Thyroid gland (tissue), 4 donors: ENCODE measurements at regions not wholly inside any gene's neighbourhood (a gene's known extent, or its start where the extent isn't known, plus 50 kb on each side); places are given as distances from the start of the nearest gene placed in this dataset.

Source experiments
- DNase-seq, 2 donors: peaks; one replicate each; pipeline ENCODE4 v3.0.0-alpha.2; 2019
- H3K27ac ChIP-seq, 3 donors: fragments of 200-600 bp; sonication (generic); 1 replicate in 2 of 3; 2 replicates in 1 of 3; pipeline ENCODE4 v1.5.1; 2016 to 2019; ENCODE audit warnings: mild to moderate bottlenecking in 1 of 3, moderate library complexity in 1 of 3
- H3K27me3 ChIP-seq: fragments of 200-600 bp; sonication (generic); one replicate; pipeline ENCODE4 v1.5.1; 2019
- H3K36me3 ChIP-seq, 2 donors: fragments of 200-600 bp; sonication (generic); one replicate each; pipeline ENCODE4 v1.5.1; 2016 to 2019
- H3K4me1 ChIP-seq, 2 donors: fragments of 200-600 bp; sonication (generic); one replicate each; pipeline ENCODE4 v1.5.1; 2017 to 2019
- H3K4me3 ChIP-seq, 3 donors: fragments of 200-600 bp; sonication (generic); replicated peaks in 1 of 3; 1 replicate in 2 of 3; 2 replicates in 1 of 3; pipeline ENCODE4 v1.5.1; 2016; ENCODE audit warnings: mild to moderate bottlenecking in 1 of 3
- H3K9me3 ChIP-seq: fragments of 200-600 bp; sonication (generic); one replicate; pipeline ENCODE4 v1.5.1; 2017
- CTCF ChIP-seq, 6 experiments: fragments of 200-600 bp in 3 of 6; fragments of 450-650 bp in 3 of 6; sonication (generic) in 3 of 6; IDR thresholded peaks; one replicate each; pipeline ENCODE4 v1.5.1; 2016 to 2019; ENCODE audit warnings: antibody characterized with exemption in 6 of 6, mild to moderate bottlenecking in 2 of 6, inconsistent platforms in 1 of 6, moderate library complexity in 1 of 6
- POLR2A ChIP-seq, 2 donors: fragments of 450-650 bp; IDR thresholded peaks; one replicate each; pipeline ENCODE4 v1.6.1; 2017; ENCODE audit warnings: antibody characterized with exemption in 2 of 2, mild to moderate bottlenecking in 2 of 2, moderate library complexity in 1 of 2
- WGBS, 2 donors: methylation state at CpG; one replicate each; pipeline ENCODE4 v1.1.5; 2017; 5-methylcytosine and 5-hydroxymethylcytosine counted together
- intact Hi-C: fragments of 100-400 bp; cut with DNase I; formaldehyde crosslinking; loops from one replicate; pipeline ENCODE4 v1.15.1; 2023

DNA sequence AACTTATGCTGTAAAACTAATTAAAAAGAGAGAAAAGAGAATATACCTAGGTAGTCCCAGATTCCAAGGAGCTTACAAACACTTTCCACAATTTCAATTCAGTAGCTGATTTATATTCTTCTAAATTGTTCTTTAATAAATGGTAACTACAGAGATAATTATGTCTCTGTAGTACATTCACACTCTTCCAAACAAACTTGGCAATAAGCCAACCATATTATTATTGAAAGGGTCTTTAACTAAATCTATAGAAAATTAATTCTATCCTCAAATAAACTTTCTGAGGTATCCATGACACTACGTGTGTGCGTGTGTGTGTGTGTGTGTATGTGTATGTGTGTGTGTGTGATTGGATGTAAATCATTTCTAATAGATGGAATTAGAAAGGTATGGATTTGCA lies 217.4 kb upstream of the EYS start:
- Histone ChIP-seq H3K9me3 (no peaks in the 10 kb centered on the region), H3K4me3 (no peak overlapping the region), H3K36me3 (no peaks in the 10 kb centered on the region), H3K4me1 (no peaks in the 10 kb centered on the region), H3K27ac (no peak overlapping the region), H3K27me3 (no peaks in the 10 kb centered on the region)
- intact Hi-C loops: no loop called here
- no peak for DNase-seq
- WGBS, 2 donors: 58 to 68% methylated on average over 2 of the region's 2 CpGs
- TF ChIP-seq POLR2A (IDR thresholded peaks at IDR 0.05) (no peak), CTCF (IDR thresholded peaks at IDR 0.05) (no peak)

DNA sequence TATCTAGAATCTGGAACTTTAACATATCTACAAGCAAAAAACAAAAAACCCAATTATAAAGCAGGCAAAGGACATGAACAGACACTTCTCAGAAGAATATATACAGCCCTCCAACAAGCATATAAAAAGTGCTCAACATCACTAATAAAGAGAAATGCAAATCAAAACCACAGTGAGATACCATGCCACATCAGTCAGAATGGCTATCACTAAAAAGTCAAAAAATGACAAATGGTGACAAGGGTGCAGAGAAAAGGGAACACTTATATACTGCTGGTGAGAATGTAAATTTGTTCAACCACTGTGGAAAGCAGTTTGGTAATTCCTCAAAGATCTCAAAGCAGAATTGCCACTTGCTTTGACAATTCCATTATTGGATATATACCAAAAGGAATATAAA lies 215.0 kb upstream of the EYS start:
- Histone ChIP-seq H3K36me3 (no peaks in the 10 kb centered on the region), H3K27me3 (no peaks in the 10 kb centered on the region), H3K4me1 (no peaks in the 10 kb centered on the region), H3K4me3 (no peak overlapping the region), H3K9me3 (no peaks in the 10 kb centered on the region), H3K27ac (no peak overlapping the region)
- DNase-seq: no peak
- intact Hi-C loops: no loop called here
- TF ChIP-seq POLR2A (IDR thresholded peaks at IDR 0.05): no peak
- TF ChIP-seq CTCF (IDR thresholded peaks at IDR 0.05): no peak

GRCh38 chr6:65908065-65908464 lies 201.0 kb upstream of the EYS start:
- intact Hi-C loops: no loop called here

GRCh38 chr6:65903992-65904391 lies 197.0 kb upstream of the EYS start:
- TF ChIP-seq POLR2A (IDR thresholded peaks at IDR 0.05) (no peak), CTCF (IDR thresholded peaks at IDR 0.05) (no peak)
- H3K36me3 ChIP-seq: no peaks in the 10 kb centered on the region
- WGBS, 2 donors: 87 to 93% methylated on average over 1 of the region's 1 CpG
- intact Hi-C loops: no loop called here
- H3K4me3 ChIP-seq: no peak overlapping the region
- H3K27me3 ChIP-seq: no peaks in the 10 kb centered on the region
- no peaks in the 10 kb centered on the region for H3K9me3 ChIP-seq
- H3K4me1 ChIP-seq: no peaks in the 10 kb centered on the region
- no peak overlapping the region for H3K27ac ChIP-seq
- no peak for DNase-seq

More at GRCh38 chr6:65908065-65908464, 201.0 kb upstream of the EYS start:
- DNase-seq: no peak
- 67 to 76% methylated on average over 1 of the region's 1 CpG for WGBS, 2 donors
- Histone ChIP-seq H3K4me1 (no peaks in the 10 kb centered on the region), H3K4me3 (no peak overlapping the region), H3K27me3 (no peaks in the 10 kb centered on the region), H3K9me3 (no peaks in the 10 kb centered on the region), H3K36me3 (no peaks in the 10 kb centered on the region), H3K27ac (no peak overlapping the region)
- TF ChIP-seq POLR2A (IDR thresholded peaks at IDR 0.05) (no peak), CTCF (IDR thresholded peaks at IDR 0.05) (no peak)

DNA sequence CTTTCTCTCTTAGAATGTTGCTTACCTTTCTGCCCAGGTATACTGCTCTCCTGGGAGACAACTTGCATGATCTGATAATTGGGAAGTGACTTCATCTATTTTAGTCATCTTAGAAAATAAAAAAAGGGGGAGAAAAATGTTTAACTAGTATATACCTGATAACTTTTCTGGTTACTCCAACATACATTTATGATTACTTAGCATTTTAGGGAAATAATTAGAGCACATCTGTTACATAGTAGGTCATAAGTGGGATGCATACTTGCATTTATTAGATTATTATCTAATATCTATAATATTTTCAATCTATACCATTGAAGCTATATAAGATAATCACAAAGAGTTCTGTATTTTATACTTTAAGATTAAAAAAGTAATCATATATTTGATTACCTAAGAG lies 193.9 kb upstream of the EYS start:
- Histone ChIP-seq H3K27me3 (no peaks in the 10 kb centered on the region), H3K4me1 (no peaks in the 10 kb centered on the region), H3K4me3 (no peak overlapping the region), H3K27ac (no peak overlapping the region), H3K36me3 (no peaks in the 10 kb centered on the region), H3K9me3 (no peaks in the 10 kb centered on the region)
- TF ChIP-seq POLR2A (IDR thresholded peaks at IDR 0.05): no peak
- no peak for TF ChIP-seq CTCF (IDR thresholded peaks at IDR 0.05)
- intact Hi-C loops: no loop called here
- DNase-seq: no peak
